Skeletal muscle tissue (tissue), 3 donors: ENCODE measurements at regions not wholly inside any gene's neighbourhood (a gene's known extent, or its start where the extent isn't known, plus 50 kb on each side); places are given as distances from the start of the nearest gene placed in this dataset.
"Not testable (repeated sequence)": the region's sequence is repeated elsewhere in the genome, so short reads cannot be mapped to it uniquely, and the experiment has no call there.

Source experiments
- H3K27ac ChIP-seq: one replicate; pipeline ENCODE4 v1.7.0; 2013; ENCODE audit warnings: mild to moderate bottlenecking, low read depth, low read length, inconsistent platforms
- H3K27me3 ChIP-seq, 3 donors: one replicate each; pipeline ENCODE4 v1.7.0; 2013; ENCODE audit warnings: low read length in 3 of 3; ENCODE audit not compliant: control insufficient read depth in 3 of 3, insufficient read depth in 3 of 3
- H3K36me3 ChIP-seq, 3 donors: one replicate each; pipeline ENCODE4 v1.7.0; 2013; ENCODE audit warnings: low read length in 3 of 3; ENCODE audit not compliant: control insufficient read depth in 3 of 3, insufficient read depth in 3 of 3
- H3K4me1 ChIP-seq, 3 donors: one replicate each; pipeline ENCODE4 v1.7.0; 2013; ENCODE audit warnings: low read length in 3 of 3, mild to moderate bottlenecking in 3 of 3; ENCODE audit not compliant: control insufficient read depth in 3 of 3, insufficient read depth in 3 of 3
- H3K4me3 ChIP-seq, 3 donors: one replicate each; pipeline ENCODE4 v1.7.0; 2013; ENCODE audit warnings: low read length in 3 of 3
- H3K9ac ChIP-seq, 3 donors: one replicate each; pipeline ENCODE4 v1.7.0; 2013; ENCODE audit warnings: low read length in 3 of 3, mild to moderate bottlenecking in 3 of 3, moderate library complexity in 2 of 3, low read depth in 1 of 3
- H3K9me3 ChIP-seq, 3 donors: one replicate each; pipeline ENCODE4 v1.7.0; 2013; ENCODE audit warnings: low read length in 3 of 3; ENCODE audit not compliant: control insufficient read depth in 3 of 3
- donor health status: Osteomylitis.

DNA sequence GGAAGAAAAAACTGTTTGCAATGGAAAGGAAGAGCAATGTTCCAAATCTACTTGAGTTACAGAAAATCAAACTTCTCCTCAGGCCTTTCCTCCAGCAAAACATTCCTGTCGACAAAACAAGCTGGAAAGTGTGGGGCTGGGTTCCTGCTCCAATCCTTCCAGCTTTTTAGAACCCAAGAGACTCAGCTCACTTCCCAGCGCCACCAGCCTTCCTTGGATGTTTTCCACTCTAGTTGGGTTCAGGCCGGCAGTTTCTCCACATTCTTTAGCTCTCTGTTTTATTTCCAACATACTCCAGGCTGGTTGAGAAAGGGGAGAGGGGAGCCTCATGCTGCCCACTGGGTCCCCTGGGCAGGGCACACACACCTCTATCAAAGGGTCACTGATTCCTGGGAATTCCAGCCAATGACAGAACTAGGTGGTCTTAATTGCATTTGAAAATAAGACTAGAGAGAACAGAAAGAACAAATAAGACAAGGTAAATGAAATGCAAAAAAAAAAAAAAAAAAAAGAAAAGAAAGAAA lies 287.5 kb upstream of the FRG1 start:
- not testable (repeated sequence) for H3K27me3 ChIP-seq, H3K9ac ChIP-seq, H3K4me3 ChIP-seq, H3K4me1 ChIP-seq, H3K27ac ChIP-seq, H3K36me3 ChIP-seq, H3K9me3 ChIP-seq

GRCh38 chr4:189653983-189654382 lies 286.7 kb upstream of the FRG1 start:
- H3K36me3 ChIP-seq, H3K27ac ChIP-seq, H3K4me1 ChIP-seq, H3K4me3 ChIP-seq, H3K27me3 ChIP-seq, H3K9ac ChIP-seq, H3K9me3 ChIP-seq: not testable (repeated sequence)

- H3K36me3 ChIP-seq, H3K4me1 ChIP-seq, H3K4me3 ChIP-seq, H3K27ac ChIP-seq, H3K9me3 ChIP-seq, H3K27me3 ChIP-seq, H3K9ac ChIP-seq: not testable (repeated sequence)
Measured at GRCh38 chr4:189654396-189654795, 286.3 kb upstream of the FRG1 start.

GRCh38 chr4:189655817-189656216 lies 284.9 kb upstream of the FRG1 start:
- not testable (repeated sequence) for H3K4me1 ChIP-seq, H3K4me3 ChIP-seq, H3K36me3 ChIP-seq, H3K27me3 ChIP-seq, H3K27ac ChIP-seq, H3K9ac ChIP-seq, H3K9me3 ChIP-seq

DNA sequence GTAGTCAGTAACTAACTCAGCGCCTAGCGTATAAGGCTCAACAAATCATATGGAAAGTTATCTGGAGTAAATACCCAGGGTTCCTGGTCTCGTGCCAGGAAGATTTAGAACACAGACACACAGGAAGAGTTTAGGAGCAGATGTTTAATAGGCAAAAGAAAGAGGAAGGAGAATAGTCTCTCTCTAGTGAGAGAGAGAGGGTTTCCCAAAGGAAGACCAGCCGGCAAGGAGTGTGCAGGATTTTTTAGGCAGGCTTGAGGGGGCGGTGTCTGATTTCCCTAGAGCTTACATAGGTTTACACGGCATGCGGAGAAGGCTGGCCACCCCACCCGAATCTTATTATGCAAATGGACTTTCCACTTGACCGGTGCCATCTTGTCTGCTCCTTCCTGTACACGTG lies 284.0 kb upstream of the FRG1 start:
- H3K9ac ChIP-seq: no peak overlapping the region
- H3K9me3 ChIP-seq: no peaks in the 10 kb centered on the region
- H3K27ac ChIP-seq: no peak overlapping the region
- H3K4me1 ChIP-seq: no peaks in the 10 kb centered on the region
- H3K27me3 ChIP-seq: no peaks in the 10 kb centered on the region
- no peaks in the 10 kb centered on the region for H3K36me3 ChIP-seq
- no peak overlapping the region for H3K4me3 ChIP-seq

GRCh38 chr4:189658259-189658658 lies 282.4 kb upstream of the FRG1 start:
- H3K4me1 ChIP-seq, H3K27me3 ChIP-seq, H3K36me3 ChIP-seq, H3K4me3 ChIP-seq, H3K9ac ChIP-seq, H3K9me3 ChIP-seq, H3K27ac ChIP-seq: not testable (repeated sequence)

GRCh38 chr4:189658831-189659230 lies 281.8 kb upstream of the FRG1 start:
- not testable (repeated sequence) for H3K27ac ChIP-seq, H3K27me3 ChIP-seq, H3K4me3 ChIP-seq, H3K36me3 ChIP-seq, H3K4me1 ChIP-seq, H3K9me3 ChIP-seq, H3K9ac ChIP-seq

DNA sequence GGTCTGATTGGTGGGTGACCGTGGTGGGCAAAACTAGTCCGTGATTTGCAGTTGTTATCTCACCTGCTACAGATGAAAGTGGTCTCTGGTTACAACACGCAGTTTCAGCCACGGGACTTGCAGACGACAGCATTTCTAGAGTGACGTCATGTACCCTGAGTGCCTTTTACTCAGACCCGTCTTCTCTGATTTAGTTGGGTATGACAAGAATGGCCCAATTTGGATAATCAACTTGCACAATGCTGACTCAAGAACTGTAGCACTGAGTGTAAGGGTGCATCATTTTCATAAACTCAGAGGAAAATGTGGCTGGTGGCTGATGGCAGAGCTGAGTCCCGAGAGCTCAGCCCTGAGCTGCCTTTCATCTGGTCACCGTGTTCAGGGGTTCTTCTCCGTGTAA lies 281.4 kb upstream of the FRG1 start:
- no peaks in the 10 kb centered on the region for H3K4me1 ChIP-seq
- peaks cover 0 to 3% (median 2%) of the 10 kb centered on the region in 3 donors for H3K9me3 ChIP-seq
- no peak overlapping the region for H3K9ac ChIP-seq
- no peaks in the 10 kb centered on the region for H3K36me3 ChIP-seq
- no peak overlapping the region for H3K4me3 ChIP-seq
- no peaks in the 10 kb centered on the region for H3K27me3 ChIP-seq
- no peak overlapping the region for H3K27ac ChIP-seq

DNA sequence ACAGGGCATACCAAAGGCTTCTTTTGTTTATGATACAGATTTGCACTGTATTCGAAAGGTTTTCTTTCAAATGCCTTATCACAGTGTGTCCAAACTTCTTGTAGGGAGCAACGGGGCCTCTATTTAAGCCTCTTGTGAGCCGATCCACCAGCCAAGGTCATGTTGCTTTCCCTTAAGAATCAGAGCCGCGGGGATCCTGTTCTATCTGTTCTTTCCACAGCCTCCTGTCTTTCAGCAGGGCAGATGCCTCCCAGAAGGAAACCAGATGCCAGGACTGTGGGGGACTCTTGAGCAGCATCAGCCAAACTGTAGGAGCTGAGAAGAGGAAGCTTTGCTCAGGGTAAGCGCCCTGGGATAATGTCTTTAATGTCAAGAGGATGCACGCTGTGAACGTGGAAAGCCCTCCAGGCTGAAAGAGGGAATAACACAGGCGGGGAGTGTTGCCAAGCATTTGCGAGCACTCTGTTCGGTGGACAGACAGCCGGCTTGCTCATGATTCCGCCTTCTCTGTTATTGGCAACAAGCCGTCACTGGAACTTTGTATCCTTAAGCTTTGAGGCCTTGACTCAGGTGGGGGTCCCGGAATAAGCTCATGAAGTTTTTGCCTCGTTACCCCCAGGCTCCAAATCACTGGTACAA lies 279.8 kb upstream of the FRG1 start:
- no peak overlapping the region for H3K9ac ChIP-seq
- H3K4me1 ChIP-seq: no peaks in the 10 kb centered on the region
- H3K36me3 ChIP-seq: no peaks in the 10 kb centered on the region
- H3K4me3 ChIP-seq: no peak overlapping the region
- peaks cover 0 to 3% (median 2%) of the 10 kb centered on the region in 3 donors for H3K9me3 ChIP-seq
- no peak overlapping the region for H3K27ac ChIP-seq
- no peaks in the 10 kb centered on the region for H3K27me3 ChIP-seq

DNA sequence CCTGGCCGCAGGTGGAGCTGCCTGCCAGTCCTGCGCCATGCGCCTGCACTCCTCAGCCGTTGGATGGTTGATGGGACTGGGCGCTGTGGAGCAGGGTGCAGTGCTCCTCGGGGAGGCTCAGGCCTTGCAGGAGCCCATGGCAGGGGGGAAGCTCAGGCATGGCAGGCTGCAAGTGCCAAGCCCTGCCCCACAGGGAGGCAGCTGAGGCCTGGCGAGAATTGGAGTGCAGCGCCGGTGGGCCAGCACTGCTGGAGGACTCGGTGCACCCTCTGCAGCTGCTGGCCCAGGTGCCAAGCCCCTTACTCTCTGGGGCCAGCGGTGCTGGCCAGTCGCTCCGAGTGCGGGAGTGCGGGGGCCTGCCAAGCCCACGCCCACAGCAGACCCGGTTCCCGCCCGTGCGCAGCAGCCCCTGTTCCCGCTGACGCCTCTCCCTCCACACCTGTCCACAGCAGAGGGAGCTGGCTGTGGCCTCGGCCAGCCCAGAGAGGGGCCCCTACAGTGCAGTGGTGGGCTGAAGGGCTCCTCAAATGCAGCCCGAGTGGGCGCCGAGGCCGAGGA lies 275.9 kb upstream of the FRG1 start:
- Histone ChIP-seq H3K9me3 (peaks cover 0 to 3% (median 2%) of the 10 kb centered on the region in 3 donors), H3K27me3 (no peaks in the 10 kb centered on the region), H3K9ac (no peak overlapping the region), H3K4me1 (no peaks in the 10 kb centered on the region), H3K4me3 (no peak overlapping the region), H3K27ac (no peak overlapping the region), H3K36me3 (no peaks in the 10 kb centered on the region)
